Esophagus squamous epithelium (tissue), 5 donors: ENCODE measurements at regions not wholly inside any gene's neighbourhood (a gene's known extent, or its start where the extent isn't known, plus 50 kb on each side); places are given as distances from the start of the nearest gene placed in this dataset.

Source experiments
- DNase-seq: peaks from one replicate; lab custom pipeline; 2025; lab: John Stamatoyannopoulos, UW
- H3K27ac ChIP-seq, 4 donors: fragments of 200-600 bp; sonication (generic); one replicate each; pipeline ENCODE4 v1.5.1; 2016 to 2019; ENCODE audit warnings: mild to moderate bottlenecking in 1 of 4
- H3K27me3 ChIP-seq, 4 donors: fragments of 200-600 bp; sonication (generic); 1 replicate in 3 of 4; 2 replicates in 1 of 4; pipeline versions ENCODE4 v1.5.1 to v1.6.0; 2017 to 2021; ENCODE audit warnings: antibody characterized with exemption in 1 of 4
- H3K36me3 ChIP-seq, 3 donors: fragments of 200-600 bp; sonication (generic); one replicate each; pipeline ENCODE4 v1.5.1; 2016 to 2019
- H3K4me1 ChIP-seq, 3 donors: fragments of 200-600 bp; sonication (generic); one replicate each; pipeline ENCODE4 v1.5.1; 2017 to 2019
- H3K4me3 ChIP-seq, 4 donors: fragments of 200-600 bp; sonication (generic); 1 replicate in 3 of 4; 2 replicates in 1 of 4; pipeline ENCODE4 v1.5.1; 2016 to 2019; ENCODE audit warnings: mild to moderate bottlenecking in 2 of 4, moderate library complexity in 1 of 4
- H3K9me3 ChIP-seq, 3 donors: fragments of 200-600 bp; sonication (generic); one replicate each; pipeline ENCODE4 v1.5.1; 2016 to 2019
- CTCF ChIP-seq, 6 experiments: fragments of 450-650 bp in 4 of 6; fragments of 200-600 bp in 2 of 6; sonication (generic) in 2 of 6; IDR thresholded peaks; one replicate each; pipeline ENCODE4 v1.5.1; 2016 to 2019; ENCODE audit warnings: antibody characterized with exemption in 6 of 6, mild to moderate bottlenecking in 4 of 6, moderate library complexity in 4 of 6
- POLR2A ChIP-seq, 4 donors: fragments of 450-650 bp; IDR thresholded peaks; one replicate each; pipeline ENCODE4 v1.6.1; 2017; ENCODE audit warnings: antibody characterized with exemption in 4 of 4, mild to moderate bottlenecking in 4 of 4, moderate library complexity in 3 of 4
- WGBS, 2 donors: methylation state at CpG; one replicate each; pipeline ENCODE4 v1.1.5; 2018; 5-methylcytosine and 5-hydroxymethylcytosine counted together
- intact Hi-C: fragments of 100-400 bp; cut with DNase I; formaldehyde crosslinking; loops from one replicate; pipeline ENCODE4 v1.15.0; 2022
- donor health status: DM: yes; HTN: yes; CAD: no.

- TF ChIP-seq POLR2A (IDR thresholded peaks at IDR 0.05): no peak
- peaks cover 3 to 16% (median 4%) of the 10 kb centered on the region in 3 donors for H3K4me1 ChIP-seq
- no peak overlapping the region for H3K4me3 ChIP-seq
- DNase-seq: no peak
- intact Hi-C loops: no loop called here
- no peaks in the 10 kb centered on the region for H3K9me3 ChIP-seq
- no peak overlapping the region for H3K27ac ChIP-seq
- WGBS, 2 donors: 39 to 45% methylated on average over 2 of the region's 2 CpGs
- H3K27me3 ChIP-seq: no peaks in the 10 kb centered on the region
- H3K36me3 ChIP-seq: no peaks in the 10 kb centered on the region
Measured at GRCh38 chr1:178612261-178612660, 99.4 kb downstream of the TEX35 start.

GRCh38 chr1:178613271-178613945, 100.5 kb downstream of the TEX35 start:
- Histone ChIP-seq H3K27me3 (no peaks in the 10 kb centered on the region), H3K4me1 (peaks cover 0 to 13% (median 4%) of the 10 kb centered on the region in 3 donors), H3K36me3 (no peaks in the 10 kb centered on the region), H3K9me3 (no peaks in the 10 kb centered on the region), H3K27ac (no peak overlapping the region), H3K4me3 (no peak overlapping the region)
- TF ChIP-seq POLR2A (IDR thresholded peaks at IDR 0.05) (no peak), CTCF (IDR thresholded peaks at IDR 0.05) (no peak)
- DNase-seq: no peak
- 73 to 83% methylated on average over 1 to 3 of the region's 3 CpGs for WGBS, 2 donors
- intact Hi-C loops: no loop called here

- H3K36me3 ChIP-seq: no peaks in the 10 kb centered on the region
- no peak for DNase-seq
- intact Hi-C loops: no loop called here
- H3K27me3 ChIP-seq: no peaks in the 10 kb centered on the region
- no peaks in the 10 kb centered on the region for H3K9me3 ChIP-seq
- TF ChIP-seq CTCF (IDR thresholded peaks at IDR 0.05): no peak
- no peak for TF ChIP-seq POLR2A (IDR thresholded peaks at IDR 0.05)
- WGBS, 2 donors: 85 to 90% methylated on average over 8 of the region's 8 CpGs
- H3K4me3 ChIP-seq: no peak overlapping the region
- H3K27ac ChIP-seq: no peak overlapping the region
- peaks cover 0 to 4% (median 0%) of the 10 kb centered on the region in 3 donors for H3K4me1 ChIP-seq
Measured at GRCh38 chr1:178614286-178614685, 101.4 kb downstream of the TEX35 start.

GRCh38 chr1:178619042-178619927, 105.8 kb upstream of the RALGPS2 start:
- WGBS, 2 donors: 54 to 71% methylated on average over 4 of the region's 4 CpGs
- H3K9me3 ChIP-seq: no peaks in the 10 kb centered on the region
- no peak for DNase-seq

More at GRCh38 chr1:178619042-178619927, 105.8 kb upstream of the RALGPS2 start:
- Histone ChIP-seq H3K27ac (no peak overlapping the region), H3K27me3 (no peaks in the 10 kb centered on the region), H3K36me3 (no peaks in the 10 kb centered on the region), H3K4me3 (no peak overlapping the region), H3K4me1 (no peaks in the 10 kb centered on the region)
- intact Hi-C loops: no loop called here
- TF ChIP-seq POLR2A (IDR thresholded peaks at IDR 0.05) (no peak), CTCF (IDR thresholded peaks at IDR 0.05) (no peak)
